Stimulated activated CD4-positive, alpha-beta T cell treated with anti-CD3 and anti-CD28 coated beads, Interleukin-12 subunit alpha, Interleukin-12 subunit beta, amount 100 ng/mL, for 48 hours (primary cell): ENCODE measurements at regions not wholly inside any gene's neighbourhood (a gene's known extent, or its start where the extent isn't known, plus 50 kb on each side); places are given as distances from the start of the nearest gene placed in this dataset.
"Not testable (repeated sequence)": the region's sequence is repeated elsewhere in the genome, so short reads cannot be mapped to it uniquely, and the experiment has no call there.

Experiments used
- DNase-seq, 3 donors: peaks; one replicate each; pipeline ENCODE4 v3.0.0-alpha.2; 2020; ENCODE audit warnings: low read depth in 2 of 3, low spot score in 1 of 3

DNA sequence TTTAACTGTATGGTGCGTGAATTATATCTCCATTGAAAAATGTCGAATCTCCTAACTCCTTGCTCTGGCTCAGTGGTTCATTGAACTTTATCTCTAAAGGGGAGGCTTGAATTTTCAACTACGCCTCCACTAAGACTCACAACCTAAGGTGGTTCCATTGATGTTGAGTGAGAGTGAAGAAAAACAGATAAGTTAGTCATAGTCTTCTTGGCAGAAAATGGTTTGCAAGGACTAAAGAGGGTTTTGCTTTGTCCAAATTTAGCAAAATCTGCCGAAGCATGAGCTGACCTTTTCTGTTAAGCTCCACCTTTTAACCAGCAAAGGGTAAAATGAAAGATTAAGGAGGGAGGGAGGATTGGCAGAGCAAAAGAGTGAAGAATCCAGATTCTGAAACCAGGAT lies 290.2 kb upstream of the SPTLC3 start:
- DNase-seq = no peak

DNA sequence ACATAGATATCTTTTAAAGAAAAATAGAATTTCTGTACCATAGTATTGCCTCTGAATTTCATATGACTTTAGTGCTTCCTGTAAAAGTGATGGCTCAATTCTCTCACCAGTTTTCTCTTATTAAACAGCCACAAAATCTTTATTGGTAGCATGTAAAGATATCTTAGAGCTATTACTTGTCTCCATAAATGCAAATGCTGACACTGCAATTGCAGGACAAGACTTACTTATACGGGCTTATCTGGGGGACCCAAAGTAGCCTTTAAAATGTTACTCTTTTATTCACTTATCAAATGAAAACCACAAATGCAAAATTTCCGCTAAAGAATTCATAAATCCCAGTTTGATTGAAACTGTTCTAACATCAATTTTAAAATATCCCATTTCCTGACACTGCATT lies 287.1 kb upstream of the SPTLC3 start:
- DNase-seq = no peak

DNA sequence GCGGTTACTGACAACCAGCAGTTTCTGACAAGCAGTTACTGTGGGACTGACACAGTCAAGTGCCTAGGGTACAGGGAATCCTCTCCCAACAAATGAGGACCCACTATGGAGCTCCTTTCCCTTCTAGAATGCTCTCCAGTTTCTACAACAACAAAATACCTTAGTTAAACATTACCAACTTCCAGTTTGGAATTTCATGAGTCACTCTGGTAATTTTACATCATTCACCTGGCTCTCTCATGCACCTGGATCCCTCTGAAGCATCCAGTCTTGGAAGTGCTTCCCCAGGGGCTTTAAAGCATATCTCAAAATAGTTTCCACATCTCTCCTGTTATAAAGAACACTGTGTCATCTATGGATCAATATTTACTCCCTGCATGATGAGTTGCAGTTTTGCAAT lies 286.7 kb upstream of the SPTLC3 start:
- no peak for DNase-seq

DNA sequence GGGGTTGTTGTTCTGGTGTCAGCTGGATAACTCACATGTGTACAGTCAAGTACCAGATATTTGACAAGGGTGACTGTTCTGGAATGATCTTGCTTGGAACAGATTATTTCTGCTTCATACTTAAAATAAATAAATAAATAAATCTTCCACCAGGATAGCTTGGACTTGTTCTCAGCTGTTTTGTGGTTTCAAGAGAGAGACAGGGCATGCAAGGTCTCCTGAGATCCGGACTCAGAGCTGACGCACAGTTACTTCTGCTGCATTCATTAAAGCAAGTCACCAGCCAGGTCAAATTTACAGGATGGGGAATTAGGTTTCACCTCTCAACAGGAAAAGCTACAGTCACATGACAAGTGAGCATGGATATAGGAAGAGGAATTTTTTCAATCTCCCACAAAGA lies 285.0 kb upstream of the SPTLC3 start:
- no peak for DNase-seq

DNA sequence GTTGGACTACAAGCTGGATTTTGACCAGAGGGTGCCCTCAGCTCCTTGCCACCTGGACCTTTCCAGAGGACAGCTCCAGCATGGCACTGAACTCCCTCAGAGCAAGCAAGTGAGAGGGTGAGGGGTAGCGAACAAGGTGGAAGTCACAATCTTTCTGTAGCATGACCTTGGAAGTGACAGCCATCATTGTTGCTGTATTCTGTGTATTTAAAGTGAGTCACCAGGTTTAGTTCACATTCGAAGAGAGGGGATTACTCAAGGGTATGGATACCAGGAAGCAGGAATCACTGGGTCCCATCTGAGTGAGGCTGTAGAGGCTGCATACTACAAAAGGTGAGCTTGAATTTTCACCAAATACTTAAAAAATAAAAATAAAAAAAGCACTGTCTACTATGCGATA lies 280.0 kb upstream of the SPTLC3 start:
- DNase-seq = no peak

DNA sequence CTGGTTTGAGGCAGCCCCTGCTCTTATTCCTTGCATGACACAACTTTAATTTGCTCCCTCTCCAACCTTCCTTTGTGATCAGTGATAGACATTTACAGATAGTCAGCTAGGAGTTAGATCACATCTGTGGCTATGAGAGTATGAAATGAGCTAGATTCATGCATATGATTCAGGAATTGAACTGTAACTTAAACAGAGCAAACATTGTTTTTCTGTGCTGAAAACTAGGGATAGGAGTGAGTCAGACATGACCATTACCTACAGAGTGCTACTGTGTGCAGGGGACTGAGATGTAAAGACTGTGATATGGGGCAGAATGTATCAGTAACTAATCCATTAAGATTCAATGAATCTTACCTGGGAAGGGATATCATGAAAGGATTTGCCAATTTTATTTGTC lies 279.4 kb upstream of the SPTLC3 start:
- DNase-seq = no peak

DNA sequence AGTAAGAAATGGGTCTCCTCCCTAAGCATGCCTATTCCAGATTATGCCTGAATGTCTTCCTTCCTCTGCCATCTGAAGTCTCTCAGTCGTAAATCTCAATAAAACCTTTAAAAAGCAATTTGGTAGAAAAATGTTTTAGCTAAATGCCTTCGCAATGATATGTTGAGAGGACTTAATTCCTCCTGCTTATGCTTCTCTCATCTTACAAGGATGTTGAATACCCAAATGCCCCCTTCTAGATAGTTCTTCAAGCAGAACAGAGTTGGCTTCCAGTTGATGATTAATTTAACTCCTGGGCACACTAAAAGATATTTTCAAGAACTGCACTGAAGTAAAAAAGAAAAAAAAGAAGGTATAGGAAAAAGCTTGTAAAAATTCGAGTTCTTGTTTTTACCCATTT lies 275.0 kb upstream of the SPTLC3 start:
- DNase-seq = no peak

DNA sequence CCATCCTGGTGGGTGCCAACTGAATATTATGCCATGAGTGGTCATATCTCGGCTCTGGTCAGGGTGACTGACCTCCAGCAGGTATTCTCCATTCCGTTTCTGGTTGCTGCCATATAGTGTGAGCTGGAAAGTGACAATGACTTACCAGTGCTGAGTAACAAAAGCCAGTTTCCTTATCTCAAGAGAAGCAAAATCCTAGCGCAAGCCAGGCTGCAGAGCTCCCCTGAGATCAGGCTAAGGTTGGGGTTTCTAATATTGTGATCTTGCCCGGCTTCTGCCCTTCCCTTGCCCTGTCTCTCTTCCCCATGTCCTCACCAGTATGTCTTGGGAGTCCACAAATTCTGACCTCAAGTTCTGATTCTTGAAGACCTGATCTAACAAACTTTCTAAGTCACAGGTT lies 271.3 kb upstream of the SPTLC3 start:
- DNase-seq = no peak

DNA sequence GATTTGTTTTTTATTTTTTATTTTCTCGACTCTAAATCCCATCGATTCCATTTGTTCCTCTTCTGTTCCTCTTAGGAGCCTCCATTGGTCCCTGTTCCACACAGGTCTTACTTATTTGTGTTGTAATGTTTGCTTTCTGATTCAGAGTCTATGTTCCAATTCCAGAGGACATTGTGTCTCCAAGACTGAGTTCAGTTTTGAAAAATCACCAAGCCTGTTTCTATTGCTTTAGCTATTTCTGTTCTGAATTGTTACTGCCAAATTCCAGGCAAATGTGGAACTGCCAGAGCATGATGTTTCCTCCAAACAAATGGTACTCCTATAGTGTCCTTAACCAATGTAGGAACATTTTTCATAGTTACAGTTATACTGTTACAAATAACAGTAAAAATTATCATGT lies 270.9 kb upstream of the SPTLC3 start:
- no peak for DNase-seq

DNA sequence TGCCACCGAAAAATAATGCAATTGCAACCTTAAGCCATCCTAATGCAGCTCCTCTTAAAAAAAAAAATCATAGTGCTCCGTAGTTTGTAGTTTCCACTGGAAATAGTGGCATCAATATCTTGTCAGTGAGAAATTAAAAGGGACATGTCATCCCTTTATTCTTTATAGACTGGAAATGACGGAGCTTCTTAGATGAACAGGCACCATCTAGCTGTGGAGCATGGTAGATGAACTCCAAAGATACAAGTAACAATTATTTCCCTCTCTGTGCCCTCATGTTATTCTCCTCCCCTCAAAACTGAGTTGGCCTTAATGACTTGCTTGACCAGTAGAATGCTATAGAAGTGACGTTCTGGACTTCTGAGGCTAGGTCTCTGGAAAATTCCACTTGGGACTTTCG lies 268.1 kb upstream of the SPTLC3 start:
- DNase-seq = no peak

DNA sequence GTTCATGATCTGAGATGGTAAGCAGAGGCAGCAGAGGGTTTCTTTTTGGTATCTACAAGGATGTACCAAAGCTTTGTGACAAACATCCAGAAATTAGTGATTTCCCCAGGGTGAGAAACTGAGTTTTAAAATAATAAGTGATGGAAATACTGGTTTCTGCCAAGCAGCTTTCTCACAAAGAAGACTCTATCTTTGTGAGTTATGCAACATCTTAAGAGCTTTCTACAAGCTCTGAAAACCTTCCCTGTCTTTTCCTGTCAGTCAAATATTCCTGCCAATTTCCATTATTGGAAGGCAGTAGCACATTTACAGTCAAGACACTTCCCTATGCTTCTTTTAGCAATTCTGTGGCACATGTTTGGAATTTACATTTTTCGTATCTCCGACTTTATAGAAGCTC lies 264.7 kb upstream of the SPTLC3 start:
- no peak for DNase-seq

DNA sequence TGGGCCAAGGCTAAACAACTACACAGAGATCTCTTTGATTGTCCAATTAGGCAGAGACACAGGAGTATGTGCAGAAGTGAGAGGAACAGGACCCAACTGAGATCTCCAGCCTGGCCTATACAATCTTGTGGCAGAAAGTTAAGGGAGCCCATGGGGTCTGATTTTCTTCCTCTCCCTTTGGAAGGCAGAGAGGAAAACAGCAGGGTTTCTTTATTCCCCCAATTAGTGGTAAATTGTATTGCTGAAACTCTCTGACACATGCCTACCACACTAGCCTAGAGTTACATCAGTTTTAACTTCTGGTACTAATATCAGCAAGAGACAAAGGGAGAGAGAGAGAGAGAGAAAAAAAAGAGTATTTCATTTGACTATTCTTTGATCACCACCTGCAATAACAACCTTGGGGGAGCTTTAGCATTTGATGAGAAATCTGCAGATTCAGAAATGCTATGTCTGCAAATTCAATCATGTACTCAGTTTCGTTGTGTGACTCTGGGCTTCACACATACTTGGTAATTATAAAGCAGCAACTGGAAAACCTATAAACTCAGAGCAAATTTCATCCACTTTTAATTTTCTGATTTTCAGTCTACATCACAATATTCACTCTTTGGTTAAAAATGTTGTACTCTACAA lies 260.3 kb upstream of the SPTLC3 start:
- no peak for DNase-seq

DNA sequence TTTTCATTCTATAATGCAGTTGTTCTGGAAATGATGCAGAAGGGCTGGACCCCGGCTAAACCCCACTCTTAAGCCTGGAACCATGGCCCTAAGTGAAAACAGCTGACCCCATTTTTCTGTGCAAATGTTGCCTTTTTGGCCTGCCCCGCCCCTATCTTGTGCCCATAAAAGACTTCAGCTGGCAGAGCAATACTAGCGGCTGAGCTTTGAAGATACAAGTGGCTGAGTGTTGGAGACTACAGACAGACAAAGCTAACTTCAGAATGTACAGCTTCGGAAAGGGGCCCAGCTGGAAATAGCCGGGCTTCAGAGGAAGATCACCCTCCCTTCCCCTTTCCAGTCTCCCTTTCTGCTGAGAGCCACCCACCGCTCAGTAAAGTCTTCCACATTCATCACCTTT lies 258.6 kb upstream of the SPTLC3 start:
- DNase-seq = no peak

DNA sequence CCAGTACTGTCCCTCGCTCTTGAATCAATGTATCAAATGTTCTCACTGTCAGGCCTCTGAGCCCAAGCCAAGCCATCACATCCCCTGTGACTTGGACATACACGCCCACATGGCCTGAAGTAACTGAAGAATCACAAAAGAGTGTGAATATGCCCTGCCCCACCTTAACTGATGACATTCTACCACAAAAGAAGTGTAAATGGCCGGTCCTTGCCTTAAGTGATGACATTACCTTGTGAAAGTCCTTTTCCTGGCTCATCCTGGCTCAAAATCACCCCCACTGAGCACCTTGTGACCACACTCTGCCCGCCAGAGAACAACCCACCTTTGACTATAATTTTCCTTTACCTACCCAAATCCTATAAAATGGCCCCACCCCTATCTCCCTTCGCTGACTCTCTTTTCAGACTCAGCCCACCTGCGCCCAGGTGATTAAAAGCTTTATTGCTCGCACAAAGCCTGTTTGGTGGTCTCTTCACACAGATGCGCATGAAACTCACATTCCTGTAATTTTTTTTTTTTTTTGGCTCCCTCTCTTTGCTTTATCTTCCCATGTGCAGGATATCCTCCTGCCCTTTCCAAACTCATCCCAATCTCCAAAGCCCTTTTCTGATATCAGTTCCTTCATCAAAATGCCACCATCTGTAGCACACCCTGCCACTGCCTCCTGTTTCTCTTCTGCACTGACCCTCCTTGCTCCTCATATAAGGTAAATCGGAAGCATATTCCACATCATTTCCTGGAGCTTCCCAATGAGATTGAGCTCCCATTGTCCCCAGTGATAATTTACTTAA lies 255.7 kb upstream of the SPTLC3 start:
- not testable (repeated sequence) for DNase-seq

DNA sequence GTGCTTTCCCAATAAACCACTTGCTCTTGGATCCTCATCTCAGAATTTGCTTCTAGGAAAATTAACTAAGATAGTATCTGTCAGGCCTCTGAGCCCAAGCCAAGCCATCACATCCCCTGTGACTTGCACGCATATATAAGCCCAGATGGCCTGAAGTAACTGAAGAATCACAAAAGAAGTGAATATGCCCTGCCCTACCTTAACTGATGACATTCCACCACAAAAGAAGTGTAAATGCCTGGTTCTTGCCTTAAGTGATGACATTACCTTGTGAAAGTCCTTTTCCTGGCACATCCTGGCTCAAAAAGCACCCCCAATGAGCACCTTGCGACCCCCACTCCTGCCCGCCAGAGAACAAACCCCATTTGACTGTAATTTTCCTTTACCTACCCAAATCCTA lies 255.0 kb upstream of the SPTLC3 start:
- not testable (repeated sequence) for DNase-seq

DNA sequence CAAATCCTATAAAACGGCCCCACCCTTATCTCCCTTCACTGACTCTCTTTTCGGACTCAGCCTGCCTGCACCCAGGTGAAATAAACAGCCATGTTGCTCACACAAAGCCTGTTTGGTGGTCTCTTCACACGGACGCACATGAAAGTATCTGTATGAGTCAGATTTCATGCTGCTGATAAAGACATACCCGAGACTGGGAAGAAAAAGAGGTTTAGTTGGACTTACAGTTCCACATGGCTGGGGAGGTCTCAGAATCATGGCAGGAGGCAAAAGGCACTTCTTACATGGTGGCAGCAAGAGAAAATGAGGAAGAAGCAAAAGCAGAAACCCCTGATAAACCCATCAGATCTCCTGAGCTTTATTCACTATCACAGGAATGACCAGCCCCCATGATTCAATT lies 249.3 kb upstream of the SPTLC3 start:
- not testable (repeated sequence) for DNase-seq

DNA sequence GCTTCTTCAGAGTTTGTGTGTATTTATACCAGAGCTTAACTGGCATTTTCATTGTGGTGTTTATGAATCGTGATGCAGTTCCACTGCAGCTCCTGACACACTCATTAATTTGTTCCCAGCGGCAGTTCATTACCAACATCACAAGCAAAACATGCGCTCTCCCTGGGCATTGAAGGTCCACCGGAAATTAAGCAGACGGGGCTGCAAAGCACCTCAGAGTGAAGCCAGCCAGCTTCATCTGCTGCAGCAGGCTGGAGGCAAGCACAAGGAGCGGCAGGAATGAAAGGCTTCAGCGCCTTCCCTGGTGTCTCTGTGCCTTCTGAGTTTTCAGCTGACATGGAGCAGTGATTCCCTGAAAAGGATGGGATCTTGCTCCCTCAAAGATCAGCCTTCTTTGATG lies 246.0 kb upstream of the SPTLC3 start:
- no peak for DNase-seq

DNA sequence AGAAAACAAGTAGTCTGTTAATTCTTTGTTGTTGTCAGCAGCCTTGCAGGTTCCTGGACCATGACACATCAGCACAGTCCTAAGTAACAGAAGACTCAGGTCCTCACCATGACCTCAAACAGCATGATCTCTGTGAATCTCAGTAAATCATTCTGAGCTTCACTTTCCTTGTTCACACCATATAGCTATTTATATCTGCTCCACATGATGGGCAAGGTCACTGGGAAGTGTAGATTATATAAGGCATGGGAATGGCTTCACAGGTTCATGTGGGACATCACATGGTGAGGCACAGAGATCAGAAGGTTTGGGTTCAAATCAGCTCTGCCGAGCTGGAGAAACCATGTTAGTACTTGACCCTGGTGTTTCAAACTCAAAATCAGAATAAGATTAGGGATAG lies 245.4 kb upstream of the SPTLC3 start:
- no peak for DNase-seq

DNA sequence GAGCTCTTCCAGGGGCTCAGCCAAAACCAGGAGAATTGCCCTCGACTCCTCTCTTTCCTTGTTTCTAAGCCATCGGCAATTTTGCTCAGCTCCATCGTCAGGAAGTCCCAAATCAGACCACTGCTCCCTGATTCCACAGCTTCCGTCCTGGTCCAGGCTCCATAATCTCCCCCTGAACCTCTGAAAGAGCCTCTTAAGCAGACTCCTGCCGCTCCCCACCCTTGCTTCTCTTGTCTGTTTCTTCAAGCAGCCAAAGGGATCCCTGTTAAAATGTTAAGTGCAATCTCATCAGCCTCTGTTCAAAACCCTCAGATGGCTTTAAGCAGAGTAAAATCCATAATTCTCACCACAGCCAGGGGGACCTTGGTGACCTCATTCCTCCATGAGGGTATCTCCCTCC lies 244.7 kb upstream of the SPTLC3 start:
- DNase-seq = no peak

DNA sequence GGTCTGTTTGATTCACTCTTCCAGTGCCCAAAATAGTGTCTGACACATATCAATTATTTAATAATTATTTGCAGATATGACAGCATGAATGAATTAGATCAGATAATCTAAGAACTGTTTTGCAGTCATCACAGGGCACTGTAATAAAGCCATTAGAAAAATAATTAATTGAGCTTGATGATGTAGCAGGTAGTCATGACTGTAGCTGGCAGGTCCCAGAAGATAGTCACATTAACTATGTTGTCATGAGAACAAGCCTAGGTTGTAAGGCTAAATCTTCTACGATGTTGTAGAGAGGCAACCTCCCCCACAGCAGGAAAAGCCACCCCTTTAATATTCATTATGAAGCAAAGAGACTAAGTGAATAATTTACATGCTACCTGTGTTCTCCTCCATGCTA lies 243.9 kb upstream of the SPTLC3 start:
- no peak for DNase-seq

DNA sequence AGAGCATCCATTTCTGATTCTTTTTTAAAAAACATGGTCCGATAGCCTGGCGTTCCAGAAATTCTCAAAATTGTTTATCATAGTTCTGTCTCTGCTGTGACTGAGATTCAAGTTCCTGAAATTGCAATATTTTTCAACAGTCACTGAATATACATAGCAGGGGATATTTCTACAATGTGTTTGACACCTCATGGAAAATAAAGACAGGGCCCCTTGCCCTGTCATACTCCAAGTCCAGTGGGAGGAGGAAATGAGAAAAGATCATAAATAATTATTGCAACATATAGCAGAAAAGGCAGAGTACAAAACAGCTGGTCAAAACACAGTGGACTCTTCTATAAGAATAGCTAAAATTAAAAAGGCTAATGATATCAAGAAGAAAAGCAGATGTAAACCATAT lies 234.8 kb upstream of the SPTLC3 start:
- DNase-seq = no peak

DNA sequence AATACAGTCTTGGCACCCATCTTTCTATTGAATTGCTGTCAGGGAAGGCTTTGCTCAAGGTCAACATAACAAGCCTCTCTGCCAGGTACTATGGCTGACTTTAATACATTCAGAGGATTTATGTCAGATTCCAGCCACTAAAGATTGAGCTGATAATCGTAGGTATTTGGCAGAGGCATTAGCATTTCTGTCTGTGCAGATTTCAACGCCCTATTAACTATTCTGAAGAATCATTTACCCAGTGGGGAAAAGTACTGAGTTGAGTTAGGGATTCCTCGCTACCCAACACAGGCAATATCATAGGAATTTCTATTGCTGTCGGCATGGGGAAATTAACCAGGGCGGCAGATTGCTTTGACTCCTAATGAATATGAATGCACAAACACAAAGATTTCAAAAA lies 233.7 kb upstream of the SPTLC3 start:
- no peak for DNase-seq

DNA sequence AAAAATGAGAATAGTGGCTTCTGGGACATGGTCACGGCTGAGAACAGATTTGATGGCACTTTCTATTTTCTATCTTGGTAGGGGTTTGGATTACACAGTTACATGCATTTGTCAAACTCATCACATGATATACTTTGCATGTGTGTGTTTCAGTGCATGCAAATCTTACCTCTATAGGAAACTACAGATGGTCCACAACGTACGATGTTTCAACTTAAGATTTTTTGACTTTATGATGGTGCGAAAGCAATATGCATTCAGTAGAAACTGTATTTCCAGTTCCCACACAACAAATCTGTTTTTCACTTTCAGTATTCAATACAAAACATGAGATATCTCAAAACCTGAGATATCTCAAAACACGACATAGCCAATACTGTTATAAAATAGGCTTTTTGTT lies 231.8 kb upstream of the SPTLC3 start:
- DNase-seq = no peak
